ENCODE measurements at regions not wholly inside any gene's neighbourhood (a gene's known extent, or its start where the extent isn't known, plus 50 kb on each side); places are given as distances from the start of the nearest gene placed in this dataset.

DNA sequence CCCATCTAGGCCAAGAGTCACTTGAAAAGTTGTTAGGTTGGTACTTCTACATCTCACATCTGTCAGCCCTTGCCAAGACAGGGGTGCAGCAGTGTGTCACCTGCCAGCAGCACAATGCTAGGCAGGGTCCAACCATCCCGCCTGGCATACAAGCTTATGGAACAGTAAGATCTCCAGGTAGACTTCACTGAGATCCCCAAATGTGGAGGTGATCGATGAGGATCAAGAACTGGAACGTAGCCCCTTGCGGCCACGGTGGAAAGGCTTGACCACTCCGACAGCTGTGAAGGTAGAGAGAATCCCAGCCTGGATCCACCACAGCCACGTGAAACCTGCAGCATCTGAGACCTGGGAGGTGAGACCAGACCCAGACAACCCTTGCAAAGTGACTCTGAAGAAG, 696.0 kb upstream of the LMO3 start:
- no peaks in the 10 kb centered on the region for H4K20me1 ChIP-seq (ENCODE audit: control insufficient read depth, insufficient read depth, low read length, poor library complexity, severe bottlenecking)
- DNase-seq (no peak), ATAC-seq (ENCODE audit: low read depth) (no peak)
- H3K4me3 Mint-ChIP-seq: no peak overlapping the region
- TF ChIP-seq, protein P1, sequence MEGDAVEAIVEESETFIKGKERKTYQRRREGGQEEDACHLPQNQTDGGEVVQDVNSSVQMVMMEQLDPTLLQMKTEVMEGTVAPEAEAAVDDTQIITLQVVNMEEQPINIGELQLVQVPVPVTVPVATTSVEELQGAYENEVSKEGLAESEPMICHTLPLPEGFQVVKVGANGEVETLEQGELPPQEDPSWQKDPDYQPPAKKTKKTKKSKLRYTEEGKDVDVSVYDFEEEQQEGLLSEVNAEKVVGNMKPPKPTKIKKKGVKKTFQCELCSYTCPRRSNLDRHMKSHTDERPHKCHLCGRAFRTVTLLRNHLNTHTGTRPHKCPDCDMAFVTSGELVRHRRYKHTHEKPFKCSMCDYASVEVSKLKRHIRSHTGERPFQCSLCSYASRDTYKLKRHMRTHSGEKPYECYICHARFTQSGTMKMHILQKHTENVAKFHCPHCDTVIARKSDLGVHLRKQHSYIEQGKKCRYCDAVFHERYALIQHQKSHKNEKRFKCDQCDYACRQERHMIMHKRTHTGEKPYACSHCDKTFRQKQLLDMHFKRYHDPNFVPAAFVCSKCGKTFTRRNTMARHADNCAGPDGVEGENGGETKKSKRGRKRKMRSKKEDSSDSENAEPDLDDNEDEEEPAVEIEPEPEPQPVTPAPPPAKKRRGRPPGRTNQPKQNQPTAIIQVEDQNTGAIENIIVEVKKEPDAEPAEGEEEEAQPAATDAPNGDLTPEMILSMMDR (IDR thresholded peaks at IDR 0.05): no peak
- no peak for TF ChIP-seq EZH2 (IDR thresholded peaks at IDR 0.05; ENCODE audit: borderline replicate concordance, insufficient read depth, low read depth, low read length, poor library complexity, severe bottlenecking)
- H3K36me3 ChIP-seq (replicated peaks in 1 of 2; ENCODE audit: control extremely low read depth in 1 of 2, control insufficient read depth in 1 of 2, extremely low read depth in 1 of 2, insufficient read depth in 2 of 2, low read length in 1 of 2): no peaks in the 10 kb centered on the region
- no peak overlapping the region for H3K27ac ChIP-seq (ENCODE audit: low read length in 2 of 2)
- no peak overlapping the region for H3K9ac ChIP-seq (ENCODE audit: low read length)
- H3K79me2 ChIP-seq (ENCODE audit: control insufficient read depth, insufficient read depth, low read length): no peaks in the 10 kb centered on the region
- no peak overlapping the region for H3K4me3 ChIP-seq (ENCODE audit: control extremely low read depth in 1 of 5, extremely low read depth in 1 of 5, insufficient read depth in 1 of 5, low read depth in 2 of 5, low read length in 4 of 5)
- no peaks in the 10 kb centered on the region for H3K27me3 Mint-ChIP-seq
- intact Hi-C loops (cut with micrococcal nuclease): no loop called here
- whole genome bisulfite sequencing (ENCODE audit: insufficient coverage): 90% methylated on average over 7 of the region's 7 CpGs
- H3K4me1 Mint-ChIP-seq: no peaks in the 10 kb centered on the region
- ChIA-PET POLR2A (no interaction called here), CTCF (no interaction called here)
- H3K4me2 ChIP-seq (replicated peaks; ENCODE audit: low read depth, low read length, poor library complexity, severe bottlenecking): no peak overlapping the region
- H3K27me3 ChIP-seq (replicated peaks in 1 of 4; ENCODE audit: control extremely low read depth in 1 of 4, control insufficient read depth in 3 of 4, insufficient read depth in 4 of 4, low read length in 3 of 4): no peaks in the 10 kb centered on the region
- H3K27ac Mint-ChIP-seq: no peak overlapping the region
- peaks cover 0 to 14% (median 13%) of the 10 kb centered on the region in 3 donors for H3K9me3 ChIP-seq (ENCODE audit: control extremely low read depth in 1 of 3, control insufficient read depth in 2 of 3, insufficient read depth in 1 of 3, low read length in 2 of 3)
- H3K4me1 ChIP-seq (ENCODE audit: control insufficient read depth in 2 of 2, insufficient read depth in 2 of 2, low read length in 2 of 2): no peaks in the 10 kb centered on the region
- no peak overlapping the region for H2AFZ ChIP-seq (ENCODE audit: insufficient read depth, low read depth, low read length, poor library complexity, severe bottlenecking)
- H3K9me3 Mint-ChIP-seq (ENCODE audit: insufficient read depth): peaks cover 19% of the 10 kb centered on the region

DNA sequence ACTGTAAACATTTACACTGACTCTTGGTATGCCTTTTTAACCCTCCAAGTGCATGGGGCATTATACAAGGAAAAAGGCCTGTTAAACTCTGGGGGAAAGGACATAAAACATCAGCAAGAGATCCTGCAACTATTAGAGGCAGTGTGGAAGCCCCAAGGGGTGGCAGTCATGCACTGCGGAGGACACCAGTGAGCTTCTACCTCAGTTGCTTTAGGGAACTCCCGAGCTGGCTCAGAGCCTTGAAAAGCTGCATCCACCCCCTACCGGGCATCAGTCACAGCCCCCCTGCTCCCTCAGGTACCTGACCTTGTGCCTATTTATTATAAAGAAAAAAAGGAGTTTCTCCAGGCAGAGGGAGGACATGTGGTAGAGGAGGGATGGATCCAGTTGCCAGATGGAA, 695.6 kb upstream of the LMO3 start:
- Histone ChIP-seq H3K4me3 (ENCODE audit: control extremely low read depth in 1 of 5, extremely low read depth in 1 of 5, insufficient read depth in 1 of 5, low read depth in 2 of 5, low read length in 4 of 5) (no peak overlapping the region), H3K9ac (ENCODE audit: low read length) (no peak overlapping the region), H2AFZ (ENCODE audit: insufficient read depth, low read depth, low read length, poor library complexity, severe bottlenecking) (no peak overlapping the region), H3K9me3 (ENCODE audit: control extremely low read depth in 1 of 3, control insufficient read depth in 2 of 3, insufficient read depth in 1 of 3, low read length in 2 of 3) (peaks cover 0 to 14% (median 13%) of the 10 kb centered on the region in 3 donors), H3K4me2 (replicated peaks; ENCODE audit: low read depth, low read length, poor library complexity, severe bottlenecking) (no peak overlapping the region), H4K20me1 (ENCODE audit: control insufficient read depth, insufficient read depth, low read length, poor library complexity, severe bottlenecking) (no peaks in the 10 kb centered on the region), H3K27me3 (replicated peaks in 1 of 4; ENCODE audit: control extremely low read depth in 1 of 4, control insufficient read depth in 3 of 4, insufficient read depth in 4 of 4, low read length in 3 of 4) (no peaks in the 10 kb centered on the region), H3K27ac (ENCODE audit: low read length in 2 of 2) (no peak overlapping the region), H3K4me1 (ENCODE audit: control insufficient read depth in 2 of 2, insufficient read depth in 2 of 2, low read length in 2 of 2) (no peaks in the 10 kb centered on the region), H3K79me2 (ENCODE audit: control insufficient read depth, insufficient read depth, low read length) (no peaks in the 10 kb centered on the region), H3K36me3 (replicated peaks in 1 of 2; ENCODE audit: control extremely low read depth in 1 of 2, control insufficient read depth in 1 of 2, extremely low read depth in 1 of 2, insufficient read depth in 2 of 2, low read length in 1 of 2) (no peaks in the 10 kb centered on the region)
- ATAC-seq (ENCODE audit: low read depth) (no peak), DNase-seq (no peak)
- intact Hi-C loops (cut with micrococcal nuclease): no loop called here
- Mint-ChIP-seq H3K4me3 (no peak overlapping the region), H3K9me3 (ENCODE audit: insufficient read depth) (peaks cover 16% of the 10 kb centered on the region), H3K27me3 (no peaks in the 10 kb centered on the region), H3K27ac (no peak overlapping the region), H3K4me1 (no peaks in the 10 kb centered on the region)
- TF ChIP-seq EZH2 (IDR thresholded peaks at IDR 0.05; ENCODE audit: borderline replicate concordance, insufficient read depth, low read depth, low read length, poor library complexity, severe bottlenecking): no peak
- TF ChIP-seq, protein P1 (IDR thresholded peaks at IDR 0.05): no peak
- 100% methylated on average over 1 of the region's 3 CpGs for WGBS (ENCODE audit: insufficient coverage)
- ChIA-PET CTCF (no interaction called here), POLR2A (no interaction called here)

Measured in B cell (primary cell).